Upper lobe of left lung (tissue), 4 donors: ENCODE measurements at regions not wholly inside any gene's neighbourhood (a gene's known extent, or its start where the extent isn't known, plus 50 kb on each side); places are given as distances from the start of the nearest gene placed in this dataset.

Source experiments
- EP300 ChIP-seq, 4 donors: sonication (generic); formaldehyde crosslinking; IDR thresholded peaks; one replicate each; pipeline ENCODE4 v1.5.1; 2017; ENCODE audit warnings: antibody characterized with exemption in 4 of 4, control low read depth in 2 of 4
- POLR2A ChIP-seq, 4 donors: fragments of 450-650 bp; IDR thresholded peaks; one replicate each; pipeline ENCODE4 v1.5.1; 2016 to 2017; ENCODE audit warnings: antibody characterized with exemption in 4 of 4, mild to moderate bottlenecking in 2 of 4
- TF ChIP-seq, protein P1 (sequence below), 6 experiments: fragments of 450-650 bp in 4 of 6; fragments of 200-600 bp in 2 of 6; sonication (generic) in 2 of 6; IDR thresholded peaks; one replicate each; pipeline ENCODE4 v1.5.1; 2016 to 2019; ENCODE audit warnings: antibody characterized with exemption in 6 of 6

DNA sequence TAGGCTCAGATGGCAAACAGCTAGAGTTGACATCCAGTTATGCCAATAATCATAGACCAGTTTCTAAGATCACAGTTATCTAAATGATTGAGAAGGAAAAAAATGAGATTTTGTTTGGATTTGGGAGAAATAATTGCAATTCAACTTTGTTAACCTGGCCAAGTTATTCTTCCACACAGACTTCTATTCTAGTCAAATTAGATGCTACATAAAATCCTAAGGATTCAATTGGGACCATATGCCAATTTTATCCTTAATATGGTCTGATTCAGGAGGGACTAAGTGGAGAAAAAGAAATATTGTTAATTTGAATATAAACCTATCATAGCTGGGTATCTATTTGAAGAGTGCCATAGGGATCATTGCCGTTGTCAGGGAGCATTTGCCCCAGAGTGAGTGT is 178.3 kb upstream of the SLC7A11 start:
- TF ChIP-seq, protein P1, sequence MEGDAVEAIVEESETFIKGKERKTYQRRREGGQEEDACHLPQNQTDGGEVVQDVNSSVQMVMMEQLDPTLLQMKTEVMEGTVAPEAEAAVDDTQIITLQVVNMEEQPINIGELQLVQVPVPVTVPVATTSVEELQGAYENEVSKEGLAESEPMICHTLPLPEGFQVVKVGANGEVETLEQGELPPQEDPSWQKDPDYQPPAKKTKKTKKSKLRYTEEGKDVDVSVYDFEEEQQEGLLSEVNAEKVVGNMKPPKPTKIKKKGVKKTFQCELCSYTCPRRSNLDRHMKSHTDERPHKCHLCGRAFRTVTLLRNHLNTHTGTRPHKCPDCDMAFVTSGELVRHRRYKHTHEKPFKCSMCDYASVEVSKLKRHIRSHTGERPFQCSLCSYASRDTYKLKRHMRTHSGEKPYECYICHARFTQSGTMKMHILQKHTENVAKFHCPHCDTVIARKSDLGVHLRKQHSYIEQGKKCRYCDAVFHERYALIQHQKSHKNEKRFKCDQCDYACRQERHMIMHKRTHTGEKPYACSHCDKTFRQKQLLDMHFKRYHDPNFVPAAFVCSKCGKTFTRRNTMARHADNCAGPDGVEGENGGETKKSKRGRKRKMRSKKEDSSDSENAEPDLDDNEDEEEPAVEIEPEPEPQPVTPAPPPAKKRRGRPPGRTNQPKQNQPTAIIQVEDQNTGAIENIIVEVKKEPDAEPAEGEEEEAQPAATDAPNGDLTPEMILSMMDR (IDR thresholded peaks at IDR 0.05), result no peak
- no peak for TF ChIP-seq POLR2A (IDR thresholded peaks at IDR 0.05)
- TF ChIP-seq EP300 (IDR thresholded peaks at IDR 0.05), result no peak
